ENCODE measurements at regions not wholly inside any gene's neighbourhood (a gene's known extent, or its start where the extent isn't known, plus 50 kb on each side); places are given as distances from the start of the nearest gene placed in this dataset.

- intact Hi-C loops (cut with micrococcal nuclease; ENCODE audit: unreplicated experiment), result no loop called here
Observed at GRCh38 chr1:106721790-106722189, 334.7 kb upstream of the PRMT6 start.

GRCh38 chr1:106722466-106722865 lies 334.0 kb upstream of the PRMT6 start:
- TF ChIP-seq CTCF (conservative IDR thresholded peaks at IDR 0.05; ENCODE audit: low read length) (no peak), EZH2phosphoT487 (IDR thresholded peaks at IDR 0.05; ENCODE audit: borderline replicate concordance, low read depth, low read length) (no peak)
- no peak overlapping the region for H3K27ac ChIP-seq (ENCODE audit: low read depth, low read length, poor library complexity, severe bottlenecking)

More at GRCh38 chr1:106721790-106722189, 334.7 kb upstream of the PRMT6 start:
- no peak overlapping the region for H3K27ac ChIP-seq (ENCODE audit: low read depth, low read length, poor library complexity, severe bottlenecking)
- no peaks in the 10 kb centered on the region for H3K4me1 ChIP-seq (ENCODE audit: insufficient read depth, low read length, poor library complexity, severe bottlenecking)
- BruUV-seq (replicated peaks), result no TSS peak
- CTCF ChIA-PET (ENCODE audit: unreplicated experiment), result no interaction called here
- no peaks in the 10 kb centered on the region for H3K9me3 ChIP-seq (ENCODE audit: low read length)
- no peak overlapping the region for H3K4me3 ChIP-seq (ENCODE audit: low read depth, low read length, poor library complexity, severe bottlenecking)
- H3K79me2 ChIP-seq (ENCODE audit: insufficient read depth, low read depth, low read length), result no peaks in the 10 kb centered on the region
- TF ChIP-seq EZH2phosphoT487 (IDR thresholded peaks at IDR 0.05; ENCODE audit: borderline replicate concordance, low read depth, low read length), result no peak
- no peak for TF ChIP-seq CTCF (conservative IDR thresholded peaks at IDR 0.05; ENCODE audit: low read length)
- H3K36me3 ChIP-seq (ENCODE audit: insufficient read depth, low read length), result no peaks in the 10 kb centered on the region
- H3K9me2 ChIP-seq (ENCODE audit: insufficient read depth, low read length), result no peaks in the 10 kb centered on the region
- POLR2A ChIA-PET, result no interaction called here
- no peak for DNase-seq (ENCODE audit: low spot score)
- no peak overlapping the region for H3K4me2 ChIP-seq (ENCODE audit: low read length)
- H2AFZ ChIP-seq (ENCODE audit: low read length), result no peak overlapping the region
- no peaks in the 10 kb centered on the region for H4K20me1 ChIP-seq (ENCODE audit: insufficient read depth, low read length)

GRCh38 chr1:106727171-106727570 lies 329.3 kb upstream of the PRMT6 start:
- Histone ChIP-seq H3K4me3 (ENCODE audit: low read depth, low read length, poor library complexity, severe bottlenecking) (no peak overlapping the region), H3K36me3 (ENCODE audit: insufficient read depth, low read length) (no peaks in the 10 kb centered on the region), H2AFZ (ENCODE audit: low read length) (no peak overlapping the region), H4K20me1 (ENCODE audit: insufficient read depth, low read length) (no peaks in the 10 kb centered on the region), H3K4me1 (ENCODE audit: insufficient read depth, low read length, poor library complexity, severe bottlenecking) (no peaks in the 10 kb centered on the region), H3K4me2 (ENCODE audit: low read length) (no peak overlapping the region), H3K9me2 (ENCODE audit: insufficient read depth, low read length) (no peaks in the 10 kb centered on the region), H3K27ac (ENCODE audit: low read depth, low read length, poor library complexity, severe bottlenecking) (no peak overlapping the region), H3K79me2 (ENCODE audit: insufficient read depth, low read depth, low read length) (no peaks in the 10 kb centered on the region), H3K9me3 (ENCODE audit: low read length) (no peaks in the 10 kb centered on the region)
- no TSS peak for BruUV-seq (replicated peaks)
- no peak for TF ChIP-seq CTCF (conservative IDR thresholded peaks at IDR 0.05; ENCODE audit: low read length)
- no peak for TF ChIP-seq EZH2phosphoT487 (IDR thresholded peaks at IDR 0.05; ENCODE audit: borderline replicate concordance, low read depth, low read length)
- intact Hi-C loops (cut with micrococcal nuclease; ENCODE audit: unreplicated experiment), result no loop called here
- DNase-seq (ENCODE audit: low spot score), result peak; percentile 1
- ChIA-PET POLR2A (no interaction called here), CTCF (ENCODE audit: unreplicated experiment) (no interaction called here)

More at GRCh38 chr1:106722466-106722865, 334.0 kb upstream of the PRMT6 start:
- no peaks in the 10 kb centered on the region for H3K4me1 ChIP-seq (ENCODE audit: insufficient read depth, low read length, poor library complexity, severe bottlenecking)
- H3K4me3 ChIP-seq (ENCODE audit: low read depth, low read length, poor library complexity, severe bottlenecking), result no peak overlapping the region
- no peak overlapping the region for H3K4me2 ChIP-seq (ENCODE audit: low read length)
- H3K9me3 ChIP-seq (ENCODE audit: low read length), result no peaks in the 10 kb centered on the region
- H4K20me1 ChIP-seq (ENCODE audit: insufficient read depth, low read length), result no peaks in the 10 kb centered on the region
- no peaks in the 10 kb centered on the region for H3K79me2 ChIP-seq (ENCODE audit: insufficient read depth, low read depth, low read length)
- H3K36me3 ChIP-seq (ENCODE audit: insufficient read depth, low read length), result no peaks in the 10 kb centered on the region
- POLR2A ChIA-PET, result no interaction called here
- BruUV-seq (replicated peaks), result no TSS peak
- H2AFZ ChIP-seq (ENCODE audit: low read length), result no peak overlapping the region
- no peaks in the 10 kb centered on the region for H3K9me2 ChIP-seq (ENCODE audit: insufficient read depth, low read length)
- CTCF ChIA-PET (ENCODE audit: unreplicated experiment), result no interaction called here
- DNase-seq (ENCODE audit: low spot score), result no peak
- intact Hi-C loops (cut with micrococcal nuclease; ENCODE audit: unreplicated experiment), result no loop called here

All from OCI-LY7 (cell line).